Endothelial cell of umbilical vein (primary cell): ENCODE measurements at regions not wholly inside any gene's neighbourhood (a gene's known extent, or its start where the extent isn't known, plus 50 kb on each side); places are given as distances from the start of the nearest gene placed in this dataset.

ENCODE experiments used
- EZH2 ChIP-seq: IDR thresholded peaks from 2 replicates; pipeline ENCODE4 v1.6.1; 2012; ENCODE audit warnings: borderline replicate concordance, low read depth, mild to moderate bottlenecking, moderate library complexity, low read length, inconsistent platforms; ENCODE audit not compliant: severe bottlenecking
- TF ChIP-seq, protein P1 (sequence below), 2 donors: IDR thresholded peaks; 1 replicate in 1 of 2; 2 replicates in 1 of 2; pipeline ENCODE4 v1.5.1; 2011; ENCODE audit warnings: low read length in 2 of 2, mild to moderate bottlenecking in 2 of 2, moderate library complexity in 2 of 2, control low read depth in 1 of 2, inconsistent platforms in 1 of 2, low read depth in 1 of 2; ENCODE audit not compliant: insufficient read depth in 1 of 2; ENCODE audit errors: extremely low read depth in 1 of 2

DNA sequence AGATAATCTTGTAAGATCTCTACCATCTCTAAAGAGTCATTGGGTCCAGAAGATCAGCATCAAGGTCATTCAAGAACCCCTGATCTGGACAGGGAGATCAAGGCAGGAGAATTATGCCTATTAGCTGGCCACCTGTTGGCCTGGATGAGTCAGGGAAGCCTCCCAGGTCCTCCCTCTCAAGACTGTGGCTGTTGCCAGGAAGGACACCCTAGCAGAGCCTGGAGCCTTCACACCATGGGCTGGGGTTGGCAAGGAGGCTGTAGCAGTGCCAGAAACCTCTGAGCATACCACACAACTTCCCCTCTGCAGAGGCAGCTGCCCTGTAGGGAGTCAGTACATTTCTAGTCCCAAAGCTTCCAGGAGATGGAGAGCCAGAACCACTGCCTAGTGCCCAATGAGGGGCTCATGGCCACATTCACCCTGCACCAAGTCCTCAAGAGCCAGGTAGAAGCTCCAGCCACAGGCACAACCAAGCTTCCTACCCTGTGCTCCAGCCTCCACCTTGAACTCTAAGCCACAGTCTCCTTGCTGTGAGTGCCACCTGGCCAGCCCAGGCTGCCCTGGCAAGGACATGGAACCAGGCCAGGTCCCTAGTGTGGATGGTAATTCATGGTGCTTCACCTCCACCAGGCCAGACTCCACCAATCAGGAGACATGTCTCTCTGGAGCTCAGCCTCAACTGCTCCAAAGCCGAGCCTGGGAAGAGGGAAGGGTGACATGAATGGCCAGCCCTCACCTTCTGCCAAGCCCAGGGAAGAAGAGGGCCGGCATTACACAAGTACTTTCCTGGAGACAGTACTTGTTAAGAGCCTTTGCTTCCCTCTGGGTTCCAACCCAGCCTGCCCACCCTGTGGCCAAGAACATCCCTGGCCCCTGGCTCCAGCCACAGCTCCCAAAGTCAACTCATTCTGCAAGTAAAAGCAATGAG is 124.3 kb downstream of the BUD13 start:
- no peak for TF ChIP-seq EZH2
- TF ChIP-seq, protein P1, sequence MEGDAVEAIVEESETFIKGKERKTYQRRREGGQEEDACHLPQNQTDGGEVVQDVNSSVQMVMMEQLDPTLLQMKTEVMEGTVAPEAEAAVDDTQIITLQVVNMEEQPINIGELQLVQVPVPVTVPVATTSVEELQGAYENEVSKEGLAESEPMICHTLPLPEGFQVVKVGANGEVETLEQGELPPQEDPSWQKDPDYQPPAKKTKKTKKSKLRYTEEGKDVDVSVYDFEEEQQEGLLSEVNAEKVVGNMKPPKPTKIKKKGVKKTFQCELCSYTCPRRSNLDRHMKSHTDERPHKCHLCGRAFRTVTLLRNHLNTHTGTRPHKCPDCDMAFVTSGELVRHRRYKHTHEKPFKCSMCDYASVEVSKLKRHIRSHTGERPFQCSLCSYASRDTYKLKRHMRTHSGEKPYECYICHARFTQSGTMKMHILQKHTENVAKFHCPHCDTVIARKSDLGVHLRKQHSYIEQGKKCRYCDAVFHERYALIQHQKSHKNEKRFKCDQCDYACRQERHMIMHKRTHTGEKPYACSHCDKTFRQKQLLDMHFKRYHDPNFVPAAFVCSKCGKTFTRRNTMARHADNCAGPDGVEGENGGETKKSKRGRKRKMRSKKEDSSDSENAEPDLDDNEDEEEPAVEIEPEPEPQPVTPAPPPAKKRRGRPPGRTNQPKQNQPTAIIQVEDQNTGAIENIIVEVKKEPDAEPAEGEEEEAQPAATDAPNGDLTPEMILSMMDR (IDR thresholded peaks at IDR 0.05; ENCODE audit: extremely low read depth in 1 of 2, insufficient read depth in 1 of 2, low read depth in 1 of 2, low read length in 2 of 2): no peak
